Common myeloid progenitor, CD34-positive (primary cell): ENCODE measurements at regions not wholly inside any gene's neighbourhood (a gene's known extent, or its start where the extent isn't known, plus 50 kb on each side); places are given as distances from the start of the nearest gene placed in this dataset.

Experiments used
- CTCF ChIA-PET: fragments of 350-600 bp; sonication (Branson Sonifier 250); formaldehyde crosslinking; loops from one replicate; lab custom pipeline; 2021; ENCODE audit warnings: antibody characterized with exemption; lab: Charles Lee
- POLR2A ChIA-PET: fragments of 350-600 bp; sonication (Branson Sonifier 250); formaldehyde crosslinking; loops from one replicate; lab custom pipeline; 2021; ENCODE audit warnings: antibody characterized with exemption; lab: Charles Lee
- DNase-seq, 3 donors: peaks; one replicate each; pipeline versions ENCODE4 v3.0.0 to v3.0.0-alpha.2; 2013
- H3K27ac ChIP-seq, 2 experiments: 1 replicate in 1 of 2; 2 replicates in 1 of 2; pipeline ENCODE4 v1.7.0; 2013; ENCODE audit warnings: inconsistent platforms in 2 of 2, low read length in 2 of 2, mild to moderate bottlenecking in 2 of 2, low read depth in 1 of 2, moderate library complexity in 1 of 2; ENCODE audit not compliant: severe bottlenecking in 2 of 2, insufficient read depth in 1 of 2, poor library complexity in 1 of 2
- H3K27me3 ChIP-seq, 5 experiments: replicated peaks in 2 of 5; 1 replicate in 3 of 5; 2 replicates in 2 of 5; pipeline versions ENCODE4 v1.6.1 to v1.7.0; 2013; ENCODE audit warnings: low read length in 4 of 5, mild to moderate bottlenecking in 2 of 5, moderate library complexity in 2 of 5, inconsistent platforms in 1 of 5; ENCODE audit not compliant: insufficient read depth in 5 of 5, control insufficient read depth in 4 of 5
- H3K36me3 ChIP-seq, 4 experiments: 1 replicate in 2 of 4; 2 replicates in 2 of 4; pipeline versions ENCODE4 v1.6.1 to v1.7.0; 2013; ENCODE audit warnings: low read length in 3 of 4, control low read depth in 1 of 4, mild to moderate bottlenecking in 1 of 4; ENCODE audit not compliant: control insufficient read depth in 4 of 4, insufficient read depth in 4 of 4
- H3K4me1 ChIP-seq, 4 experiments: 1 replicate in 3 of 4; 2 replicates in 1 of 4; pipeline versions ENCODE4 v1.6.1 to v1.7.1; 2013; ENCODE audit warnings: low read length in 3 of 4, mild to moderate bottlenecking in 3 of 4, control low read depth in 1 of 4, inconsistent platforms in 1 of 4, moderate library complexity in 1 of 4; ENCODE audit not compliant: control insufficient read depth in 4 of 4, insufficient read depth in 4 of 4; ENCODE audit errors: control extremely low read depth in 1 of 4
- H3K4me3 ChIP-seq, 7 experiments: 1 replicate in 4 of 7; 2 replicates in 3 of 7; pipeline versions ENCODE4 v1.5.1 to v1.7.0; 2013; ENCODE audit warnings: mild to moderate bottlenecking in 7 of 7, low read length in 6 of 7, moderate library complexity in 6 of 7, inconsistent platforms in 2 of 7, low read depth in 2 of 7, control low read depth in 1 of 7; ENCODE audit not compliant: insufficient read depth in 4 of 7, control insufficient read depth in 1 of 7; ENCODE audit errors: extremely low read depth in 1 of 7
- H3K9me3 ChIP-seq, 5 experiments: 1 replicate in 4 of 5; 2 replicates in 1 of 5; pipeline versions ENCODE4 v1.6.1 to v1.7.1; 2013; ENCODE audit warnings: low read length in 4 of 5, mild to moderate bottlenecking in 2 of 5, inconsistent platforms in 1 of 5, low read depth in 1 of 5, moderate library complexity in 1 of 5; ENCODE audit not compliant: control insufficient read depth in 4 of 5, insufficient read depth in 2 of 5; ENCODE audit errors: control extremely low read depth in 1 of 5
- WGBS: methylation state at CpG from one replicate; pipeline ENCODE4 v1.1.5; 2013; ENCODE audit not compliant: insufficient coverage; 5-methylcytosine and 5-hydroxymethylcytosine counted together

DNA sequence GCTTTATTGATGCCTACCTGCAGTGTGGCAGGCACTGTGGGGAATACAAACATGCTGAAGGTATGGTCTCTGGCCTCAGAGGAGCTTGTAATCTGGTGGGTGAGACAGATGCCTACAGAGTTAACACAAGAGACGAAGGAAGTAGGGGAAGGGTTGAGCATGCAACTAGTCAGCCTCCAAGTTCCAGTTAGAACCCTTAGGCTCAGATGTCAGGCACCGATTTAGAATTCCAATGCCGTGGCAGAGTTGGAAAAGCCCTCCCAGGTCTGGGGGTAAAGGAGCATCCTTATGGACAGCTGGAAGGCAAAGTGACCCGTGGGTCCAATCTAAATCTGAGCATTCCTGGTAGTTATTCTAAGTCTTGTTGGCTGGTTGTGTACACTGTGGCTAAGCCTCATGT lies 132.9 kb upstream of the GJB5 start:
- Histone ChIP-seq H3K27me3 (peaks cover 0 to 4% (median 0%) of the 10 kb centered on the region in 5 experiments), H3K27ac (no peak overlapping the region), H3K36me3 (no peaks in the 10 kb centered on the region), H3K4me1 (peaks cover 0 to 45% (median 1%) of the 10 kb centered on the region in 4 experiments), H3K9me3 (no peaks in the 10 kb centered on the region), H3K4me3 (no peak overlapping the region)
- ChIA-PET POLR2A (no interaction called here), CTCF (no interaction called here)
- 95% methylated on average over 4 of the region's 4 CpGs for WGBS
- no peak for DNase-seq

- peak overlapping the region in 1 of 7 experiments; percentile 23 for H3K4me3 ChIP-seq
- no peaks in the 10 kb centered on the region for H3K36me3 ChIP-seq
- peaks cover 0 to 59% (median 1%) of the 10 kb centered on the region in 4 experiments for H3K4me1 ChIP-seq
- H3K27me3 ChIP-seq: peaks cover 0 to 4% (median 0%) of the 10 kb centered on the region in 5 experiments
- ChIA-PET CTCF (interaction anchor here (0.9 to 1.0 kb wide), 2 partner anchors 24 to 993 kb away, joined by 3 read pairs; no protein-coding TSS in a partner anchor), POLR2A (no interaction called here)
- H3K9me3 ChIP-seq: no peaks in the 10 kb centered on the region
- H3K27ac ChIP-seq: no peak overlapping the region
- 59% methylated on average over 5 of the region's 6 CpGs for WGBS
- DNase-seq: peak; percentile 11 to 79 (median 38)
Observed at GRCh38 chr1:34625521-34626015, 129.3 kb upstream of the GJB5 start.

- no peaks in the 10 kb centered on the region for H3K9me3 ChIP-seq
- ChIA-PET POLR2A (no interaction called here), CTCF (no interaction called here)
- no peak overlapping the region for H3K27ac ChIP-seq
- peaks cover 0 to 4% (median 0%) of the 10 kb centered on the region in 5 experiments for H3K27me3 ChIP-seq
- peak in 2 of 3 donors; percentile 4 to 29 for DNase-seq
- peaks cover 0 to 57% (median 1%) of the 10 kb centered on the region in 4 experiments for H3K4me1 ChIP-seq
- WGBS: 67% methylated on average over 9 of the region's 10 CpGs
- H3K4me3 ChIP-seq: no peak overlapping the region
- no peaks in the 10 kb centered on the region for H3K36me3 ChIP-seq
Observed at GRCh38 chr1:34627465-34628240, 127.2 kb upstream of the GJB5 start.

DNA sequence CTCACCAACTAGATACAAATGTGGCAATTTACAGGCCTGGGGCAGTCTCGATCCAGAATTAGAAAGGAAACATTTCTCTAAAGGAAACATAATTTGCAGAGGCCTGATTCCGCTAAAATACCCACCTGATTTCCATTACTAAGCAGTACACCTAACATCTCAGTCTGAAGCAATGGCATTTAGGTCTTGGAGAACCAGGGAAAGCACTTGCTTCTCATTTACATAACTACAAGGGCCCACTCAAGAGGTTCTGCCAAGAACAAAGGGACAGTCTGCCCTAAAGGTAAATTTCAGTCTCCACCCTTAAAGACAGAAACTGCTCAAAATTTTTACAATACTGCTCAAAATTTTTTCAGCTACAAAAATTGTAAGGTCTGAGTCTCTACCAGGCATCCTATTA lies 123.7 kb upstream of the GJB5 start:
- H3K27ac ChIP-seq: no peak overlapping the region
- H3K27me3 ChIP-seq: no peaks in the 10 kb centered on the region
- no peak overlapping the region for H3K4me3 ChIP-seq
- 100% methylated on average over 2 of the region's 2 CpGs for WGBS
- CTCF ChIA-PET: no interaction called here
- no peak for DNase-seq
- POLR2A ChIA-PET: no interaction called here
- H3K9me3 ChIP-seq: no peaks in the 10 kb centered on the region
- no peaks in the 10 kb centered on the region for H3K36me3 ChIP-seq
- peaks cover 0 to 31% (median 0%) of the 10 kb centered on the region in 4 experiments for H3K4me1 ChIP-seq

DNA sequence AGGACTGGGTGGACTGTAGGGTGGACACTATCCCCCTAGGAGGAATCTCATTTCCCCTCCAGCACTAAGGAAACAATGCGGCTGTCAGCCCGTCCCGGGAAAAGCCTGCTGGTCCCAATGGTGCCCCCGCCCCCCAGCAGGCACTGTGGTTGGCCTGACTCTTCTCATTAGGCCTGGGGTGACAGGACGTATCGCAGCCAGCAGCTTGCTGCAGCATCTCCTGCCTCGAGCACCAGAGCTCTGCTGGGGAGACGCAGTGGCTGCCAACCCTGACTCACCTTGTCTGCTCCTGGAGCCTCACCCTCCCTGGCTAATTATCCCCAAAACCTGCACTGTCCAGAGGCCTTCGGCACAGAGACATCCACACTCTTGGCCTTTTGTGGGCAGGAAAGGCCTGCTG lies 115.1 kb upstream of the GJB5 start:
- Histone ChIP-seq H3K4me1 (peaks cover 0 to 3% (median 0%) of the 10 kb centered on the region in 4 experiments), H3K27ac (no peak overlapping the region), H3K27me3 (peaks cover 0 to 7% (median 0%) of the 10 kb centered on the region in 5 experiments), H3K9me3 (peaks cover 0 to 3% (median 0%) of the 10 kb centered on the region in 5 experiments), H3K36me3 (no peaks in the 10 kb centered on the region), H3K4me3 (no peak overlapping the region)
- 91% methylated on average over 8 of the region's 9 CpGs for WGBS
- ChIA-PET CTCF (no interaction called here), POLR2A (no interaction called here)
- DNase-seq: no peak

GRCh38 chr1:34640654-34641401 lies 114.0 kb upstream of the GJB5 start:
- no peaks in the 10 kb centered on the region for H3K36me3 ChIP-seq
- 59% methylated on average over 8 of the region's 10 CpGs for WGBS
- peaks cover 0 to 7% (median 0%) of the 10 kb centered on the region in 5 experiments for H3K27me3 ChIP-seq
- H3K4me1 ChIP-seq: peaks cover 0 to 11% (median 0%) of the 10 kb centered on the region in 4 experiments
- POLR2A ChIA-PET: interaction anchor here (0.7 kb wide), 1 partner anchor 656 kb away, joined by 3 read pairs; no protein-coding TSS in a partner anchor
- CTCF ChIA-PET: interaction anchor here (1.2 to 1.6 kb wide), 5 partner anchors 15 to 179 kb away, joined by 3 to 4 read pairs (median 3); no protein-coding TSS in a partner anchor
- H3K9me3 ChIP-seq: peaks cover 0 to 3% (median 0%) of the 10 kb centered on the region in 5 experiments
- H3K27ac ChIP-seq: no peak overlapping the region
- H3K4me3 ChIP-seq: no peak overlapping the region
- DNase-seq: no peak
